K562 (cell line): ENCODE measurements at regions not wholly inside any gene's neighbourhood (a gene's known extent, or its start where the extent isn't known, plus 50 kb on each side); places are given as distances from the start of the nearest gene placed in this dataset.

Source experiments
- REST ChIP-seq, 2 experiments: fragments of 450-650 bp; formaldehyde crosslinking in 1 of 2; IDR thresholded peaks; 2 replicates each; pipeline versions ENCODE4 v1.4.0 to v1.6.1; 2014 to 2020; ENCODE audit warnings: mild to moderate bottlenecking in 2 of 2, borderline replicate concordance in 1 of 2, low read depth in 1 of 2
- ZBTB9 ChIP-seq: fragments of 450-650 bp; formaldehyde crosslinking; IDR thresholded peaks from 2 replicates; pipeline ENCODE4 v1.4.0; 2020; ENCODE audit warnings: mild to moderate bottlenecking, moderate library complexity

- TF ChIP-seq REST (IDR thresholded peaks at IDR 0.05; ENCODE audit: borderline replicate concordance) (no peak), REST (CRISPR knock-in tag; IDR thresholded peaks at IDR 0.05; ENCODE audit: low read depth) (no peak), ZBTB9 (CRISPR knock-in tag) (no peak)
Observed at GRCh38 chr6:80464901-80465300, 358.4 kb downstream of the BCKDHB start (continued).
